PFSK-1 (cell line): ENCODE measurements at regions not wholly inside any gene's neighbourhood (a gene's known extent, or its start where the extent isn't known, plus 50 kb on each side); places are given as distances from the start of the nearest gene placed in this dataset.

Source experiments
- FOXP2 ChIP-seq: optimal IDR thresholded peaks from 2 replicates; pipeline ENCODE3; 2011; ENCODE audit warnings: borderline replicate concordance, control low read depth, inconsistent platforms; ENCODE audit not compliant: insufficient read depth; ENCODE audit errors: extremely low read length, extremely low read depth
- POLR2AphosphoS5 ChIP-seq: IDR thresholded peaks from 2 replicates; pipeline ENCODE4 v1.6.1; 2012; ENCODE audit warnings: low read depth, mild to moderate bottlenecking, control low read depth, low read length, moderate library complexity
- SIN3A ChIP-seq: IDR thresholded peaks from 2 replicates; pipeline ENCODE4 v1.6.1; 2012; ENCODE audit warnings: mild to moderate bottlenecking, low read length, moderate library complexity, borderline replicate concordance; ENCODE audit not compliant: insufficient read depth
- TAF1 ChIP-seq: IDR thresholded peaks from 2 replicates; pipeline ENCODE4 v1.6.1; 2012; ENCODE audit warnings: low read length, control low read depth, borderline replicate concordance; ENCODE audit not compliant: insufficient read depth
- TF ChIP-seq, protein P1 (sequence below), 2 experiments: IDR thresholded peaks; 2 replicates each; pipeline versions ENCODE4 v1.6.1 to v1.8.0; 2011 to 2012; ENCODE audit warnings: low read depth in 2 of 2, low read length in 2 of 2, control low read depth in 1 of 2, inconsistent platforms in 1 of 2, mild to moderate bottlenecking in 1 of 2, moderate library complexity in 1 of 2; ENCODE audit not compliant: insufficient read depth in 1 of 2

DNA sequence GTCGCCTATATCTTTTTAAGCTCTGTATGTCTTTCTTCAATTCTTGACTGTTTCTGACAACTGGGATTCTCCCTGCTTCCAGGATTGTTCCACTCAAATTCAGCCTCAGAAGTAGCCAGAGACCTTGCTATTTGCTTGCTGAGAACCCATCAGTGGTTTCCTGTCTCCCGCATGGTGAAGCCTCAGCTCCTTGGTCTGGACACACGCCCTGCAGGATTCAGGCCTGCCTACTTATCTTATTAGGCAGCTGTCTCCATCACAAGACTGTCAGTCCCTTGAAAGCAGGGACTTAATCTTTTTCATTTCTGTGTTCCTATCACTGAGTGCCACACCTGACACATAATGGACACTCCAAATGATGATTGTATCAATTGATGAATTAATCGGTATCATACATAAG lies 175.3 kb downstream of the PLPP3 start:
- TF ChIP-seq, protein P1, sequence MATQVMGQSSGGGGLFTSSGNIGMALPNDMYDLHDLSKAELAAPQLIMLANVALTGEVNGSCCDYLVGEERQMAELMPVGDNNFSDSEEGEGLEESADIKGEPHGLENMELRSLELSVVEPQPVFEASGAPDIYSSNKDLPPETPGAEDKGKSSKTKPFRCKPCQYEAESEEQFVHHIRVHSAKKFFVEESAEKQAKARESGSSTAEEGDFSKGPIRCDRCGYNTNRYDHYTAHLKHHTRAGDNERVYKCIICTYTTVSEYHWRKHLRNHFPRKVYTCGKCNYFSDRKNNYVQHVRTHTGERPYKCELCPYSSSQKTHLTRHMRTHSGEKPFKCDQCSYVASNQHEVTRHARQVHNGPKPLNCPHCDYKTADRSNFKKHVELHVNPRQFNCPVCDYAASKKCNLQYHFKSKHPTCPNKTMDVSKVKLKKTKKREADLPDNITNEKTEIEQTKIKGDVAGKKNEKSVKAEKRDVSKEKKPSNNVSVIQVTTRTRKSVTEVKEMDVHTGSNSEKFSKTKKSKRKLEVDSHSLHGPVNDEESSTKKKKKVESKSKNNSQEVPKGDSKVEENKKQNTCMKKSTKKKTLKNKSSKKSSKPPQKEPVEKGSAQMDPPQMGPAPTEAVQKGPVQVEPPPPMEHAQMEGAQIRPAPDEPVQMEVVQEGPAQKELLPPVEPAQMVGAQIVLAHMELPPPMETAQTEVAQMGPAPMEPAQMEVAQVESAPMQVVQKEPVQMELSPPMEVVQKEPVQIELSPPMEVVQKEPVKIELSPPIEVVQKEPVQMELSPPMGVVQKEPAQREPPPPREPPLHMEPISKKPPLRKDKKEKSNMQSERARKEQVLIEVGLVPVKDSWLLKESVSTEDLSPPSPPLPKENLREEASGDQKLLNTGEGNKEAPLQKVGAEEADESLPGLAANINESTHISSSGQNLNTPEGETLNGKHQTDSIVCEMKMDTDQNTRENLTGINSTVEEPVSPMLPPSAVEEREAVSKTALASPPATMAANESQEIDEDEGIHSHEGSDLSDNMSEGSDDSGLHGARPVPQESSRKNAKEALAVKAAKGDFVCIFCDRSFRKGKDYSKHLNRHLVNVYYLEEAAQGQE (IDR thresholded peaks at IDR 0.05; ENCODE audit: insufficient read depth in 1 of 2, low read depth in 2 of 2, low read length in 2 of 2), result no peak
- TF ChIP-seq SIN3A (no peak), FOXP2 (no peak), POLR2AphosphoS5 (no peak), TAF1 (no peak)

DNA sequence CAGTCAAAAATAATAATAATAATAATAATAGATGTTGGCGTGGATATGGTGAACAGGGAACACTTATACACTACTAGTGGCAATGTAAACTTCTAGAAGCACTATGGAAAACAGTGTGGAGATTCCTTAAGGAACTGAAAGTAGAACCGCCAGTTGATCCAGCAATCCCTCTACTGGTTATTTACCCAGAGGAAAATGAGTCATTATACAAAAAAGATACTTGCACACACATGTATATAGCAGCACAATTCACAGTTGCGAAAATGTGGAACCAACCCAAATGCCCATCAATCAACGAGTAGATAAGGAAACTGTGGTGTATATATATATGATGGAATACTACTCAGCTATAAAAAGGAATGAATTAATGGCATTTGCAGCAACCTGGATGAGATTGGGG lies 176.0 kb downstream of the PLPP3 start:
- TF ChIP-seq SIN3A (no peak), TAF1 (no peak), POLR2AphosphoS5 (no peak), FOXP2 (no peak)
- TF ChIP-seq, protein P1 (IDR thresholded peaks at IDR 0.05; ENCODE audit: insufficient read depth in 1 of 2, low read depth in 2 of 2, low read length in 2 of 2), result no peak

DNA sequence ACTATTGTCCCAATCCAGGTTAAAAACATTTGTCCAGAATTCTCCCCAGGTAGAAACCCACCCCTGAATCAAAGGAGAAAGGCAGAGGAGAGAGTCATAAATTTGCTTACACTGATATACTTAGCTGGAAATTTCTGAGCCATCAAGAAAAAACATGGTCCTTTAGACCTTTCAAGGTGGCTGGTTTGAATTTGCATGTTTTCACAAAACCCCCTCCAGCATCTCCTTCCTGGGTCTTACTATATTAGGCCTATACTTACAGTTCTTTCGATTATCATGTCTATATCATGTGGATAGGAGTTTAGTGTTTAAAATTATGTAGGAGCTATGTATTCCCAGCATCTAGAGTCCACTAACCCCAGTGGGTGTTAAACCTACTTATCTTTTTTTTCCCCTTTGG lies 178.2 kb downstream of the PLPP3 start:
- TF ChIP-seq, protein P1 (IDR thresholded peaks at IDR 0.05; ENCODE audit: insufficient read depth in 1 of 2, low read depth in 2 of 2, low read length in 2 of 2), result no peak
- TF ChIP-seq SIN3A, result no peak
- no peak for TF ChIP-seq POLR2AphosphoS5
- TF ChIP-seq FOXP2, result no peak
- TF ChIP-seq TAF1, result no peak

DNA sequence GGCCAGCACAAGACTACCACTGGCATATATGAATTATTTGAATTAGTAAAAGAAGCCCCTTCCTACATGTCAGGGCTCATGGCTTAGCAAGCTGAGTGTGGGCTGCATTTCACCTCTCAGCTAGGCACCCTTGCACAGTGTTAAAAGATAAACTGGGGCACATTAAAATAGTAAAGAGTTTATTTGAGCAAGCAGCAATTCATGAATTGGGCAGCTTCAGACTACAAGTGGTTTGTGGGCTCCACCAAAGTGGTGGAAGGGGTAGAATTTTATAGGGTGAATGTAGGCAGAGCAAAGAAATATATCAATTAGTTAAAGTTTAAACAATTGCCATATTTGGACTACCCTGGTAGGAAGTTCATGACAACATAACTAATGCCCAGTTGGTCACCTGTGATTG lies 178.8 kb downstream of the PLPP3 start:
- TF ChIP-seq FOXP2, result no peak
- TF ChIP-seq, protein P1 (IDR thresholded peaks at IDR 0.05; ENCODE audit: insufficient read depth in 1 of 2, low read depth in 2 of 2, low read length in 2 of 2), result no peak
- TF ChIP-seq TAF1, result no peak
- no peak for TF ChIP-seq SIN3A
- no peak for TF ChIP-seq POLR2AphosphoS5

DNA sequence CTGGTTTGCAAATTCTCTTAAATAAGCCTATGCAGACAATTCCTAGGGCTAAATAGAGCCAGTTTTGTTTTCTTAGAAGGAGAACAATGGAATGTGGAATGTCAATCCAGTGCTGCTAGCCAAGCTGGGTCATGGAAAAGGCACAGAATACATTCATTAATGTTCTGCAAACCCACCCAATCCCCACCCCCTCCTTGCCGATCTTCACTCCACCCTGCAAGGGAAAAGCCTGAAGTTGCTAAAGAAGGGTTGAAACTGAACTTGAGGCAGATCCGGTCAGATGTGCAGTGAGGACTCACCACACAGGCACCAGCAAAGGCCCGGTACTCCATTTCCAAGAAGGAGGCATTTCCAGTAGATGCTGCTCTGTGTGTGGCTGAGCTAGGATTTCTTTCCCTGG lies 179.6 kb downstream of the PLPP3 start:
- TF ChIP-seq, protein P1 (IDR thresholded peaks at IDR 0.05; ENCODE audit: insufficient read depth in 1 of 2, low read depth in 2 of 2, low read length in 2 of 2), result no peak
- TF ChIP-seq TAF1 (no peak), POLR2AphosphoS5 (no peak), SIN3A (no peak), FOXP2 (no peak)
